ENCODE measurements at regions not wholly inside any gene's neighbourhood (a gene's known extent, or its start where the extent isn't known, plus 50 kb on each side); places are given as distances from the start of the nearest gene placed in this dataset.

- no peak for TF ChIP-seq ZFX (IDR thresholded peaks at IDR 0.05)
- no peak for TF ChIP-seq CTCF (conservative IDR thresholded peaks at IDR 0.05)
These were observed 193.0 kb upstream of the PWP1 start for GRCh38 chr12:107492393-107493134.
